ENCODE measurements at regions not wholly inside any gene's neighbourhood (a gene's known extent, or its start where the extent isn't known, plus 50 kb on each side); places are given as distances from the start of the nearest gene placed in this dataset.
"Not testable (repeated sequence)": the region's sequence is repeated elsewhere in the genome, so short reads cannot be mapped to it uniquely, and the experiment has no call there.

GRCh38 chr1:829324-829723 is 94.4 kb upstream of the SAMD11 start:
- not testable (repeated sequence) for TF ChIP-seq POU2F2, POLR2AphosphoS5, POLR2A (IDR thresholded peaks at IDR 0.05; ENCODE audit: low read depth, low read length)
